ENCODE measurements at regions not wholly inside any gene's neighbourhood (a gene's known extent, or its start where the extent isn't known, plus 50 kb on each side); places are given as distances from the start of the nearest gene placed in this dataset.

DNA sequence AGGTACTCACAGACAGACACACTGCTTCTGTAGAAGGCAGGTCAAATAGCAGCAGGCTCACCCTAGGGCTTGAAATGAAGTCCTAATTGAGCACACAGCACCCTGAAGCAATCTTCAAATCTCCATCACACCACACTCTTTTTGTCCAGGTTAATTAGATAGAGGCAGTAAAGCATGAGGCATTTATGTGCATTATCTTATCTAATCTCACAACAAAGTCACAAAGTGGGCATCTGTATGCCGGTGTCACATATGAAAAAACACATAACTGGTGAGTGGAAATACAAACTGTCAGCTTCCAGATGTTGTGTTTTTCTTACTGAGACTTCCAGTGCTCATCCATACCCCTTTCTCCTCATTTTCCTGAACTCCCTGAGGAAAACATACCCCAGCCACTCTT lies 63.8 kb upstream of the NRBF2 start:
- TF ChIP-seq, protein P1, sequence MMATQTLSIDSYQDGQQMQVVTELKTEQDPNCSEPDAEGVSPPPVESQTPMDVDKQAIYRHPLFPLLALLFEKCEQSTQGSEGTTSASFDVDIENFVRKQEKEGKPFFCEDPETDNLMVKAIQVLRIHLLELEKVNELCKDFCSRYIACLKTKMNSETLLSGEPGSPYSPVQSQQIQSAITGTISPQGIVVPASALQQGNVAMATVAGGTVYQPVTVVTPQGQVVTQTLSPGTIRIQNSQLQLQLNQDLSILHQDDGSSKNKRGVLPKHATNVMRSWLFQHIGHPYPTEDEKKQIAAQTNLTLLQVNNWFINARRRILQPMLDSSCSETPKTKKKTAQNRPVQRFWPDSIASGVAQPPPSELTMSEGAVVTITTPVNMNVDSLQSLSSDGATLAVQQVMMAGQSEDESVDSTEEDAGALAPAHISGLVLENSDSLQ (IDR thresholded peaks at IDR 0.05) = no peak
- TF ChIP-seq L3MBTL2 (conservative IDR thresholded peaks at IDR 0.05) (no peak), FOXA1 (IDR thresholded peaks at IDR 0.05) (no peak), SUZ12 (IDR thresholded peaks at IDR 0.05) (no peak), SP1 (IDR thresholded peaks at IDR 0.05) (no peak), NFRKB (IDR thresholded peaks at IDR 0.05) (no peak), ARNT (IDR thresholded peaks at IDR 0.05) (no peak), CTBP1 (IDR thresholded peaks at IDR 0.05; ENCODE audit: borderline replicate concordance) (no peak), TARDBP (IDR thresholded peaks at IDR 0.05) (no peak)
